Astrocyte of the cerebellum (primary cell): ENCODE measurements at regions not wholly inside any gene's neighbourhood (a gene's known extent, or its start where the extent isn't known, plus 50 kb on each side); places are given as distances from the start of the nearest gene placed in this dataset.

Experiments
- DNase-seq: peaks from one replicate; pipeline ENCODE4 v3.0.0-alpha.2; 2011; ENCODE audit warnings: low read depth
- H3K4me3 ChIP-seq: 2 replicates; pipeline ENCODE4 v1.5.1; 2011; ENCODE audit warnings: mild to moderate bottlenecking, low read depth, low read length, moderate library complexity
- CTCF ChIP-seq: IDR thresholded peaks from 2 replicates; pipeline ENCODE4 v1.5.1; 2012; ENCODE audit warnings: low read length, low read depth, moderate library complexity, mild to moderate bottlenecking; ENCODE audit errors: missing control alignments
- in situ Hi-C: cut with HindIII; loops from 2 replicates; pipeline ENCODE4 v1.10.0; 2017; ENCODE audit warnings: low sequenced_read_pairs

- DNase-seq, result no peak
- TF ChIP-seq CTCF, result no peak
- no peak overlapping the region for H3K4me3 ChIP-seq
- in situ Hi-C loops, result no loop called here
These were observed 395.6 kb downstream of the ETV1 start for GRCh38 chr7:13593854-13594253.

- DNase-seq, result no peak
- no peak overlapping the region for H3K4me3 ChIP-seq
- no peak for TF ChIP-seq CTCF
- in situ Hi-C loops, result no loop called here
These were observed 387.4 kb downstream of the ETV1 start for GRCh38 chr7:13602036-13602435.

- no peak for DNase-seq
- in situ Hi-C loops, result no loop called here
- no peak overlapping the region for H3K4me3 ChIP-seq
- no peak for TF ChIP-seq CTCF
These were observed 386.4 kb downstream of the ETV1 start for GRCh38 chr7:13603016-13603415.

- no peak for TF ChIP-seq CTCF
- no peak overlapping the region for H3K4me3 ChIP-seq
- in situ Hi-C loops, result no loop called here
- no peak for DNase-seq
These were observed 385.8 kb downstream of the ETV1 start for GRCh38 chr7:13603661-13604060.

- in situ Hi-C loops, result no loop called here
- no peak for DNase-seq
These were observed 385.3 kb downstream of the ETV1 start for GRCh38 chr7:13604178-13604577.

GRCh38 chr7:13610372-13610771, 379.1 kb downstream of the ETV1 start:
- in situ Hi-C loops, result no loop called here

More at GRCh38 chr7:13604178-13604577, 385.3 kb downstream of the ETV1 start:
- H3K4me3 ChIP-seq, result no peak overlapping the region
- TF ChIP-seq CTCF, result no peak

More at GRCh38 chr7:13610372-13610771, 379.1 kb downstream of the ETV1 start:
- H3K4me3 ChIP-seq, result no peak overlapping the region
- no peak for TF ChIP-seq CTCF
- no peak for DNase-seq
